ENCODE measurements at regions not wholly inside any gene's neighbourhood (a gene's known extent, or its start where the extent isn't known, plus 50 kb on each side); places are given as distances from the start of the nearest gene placed in this dataset.

DNA sequence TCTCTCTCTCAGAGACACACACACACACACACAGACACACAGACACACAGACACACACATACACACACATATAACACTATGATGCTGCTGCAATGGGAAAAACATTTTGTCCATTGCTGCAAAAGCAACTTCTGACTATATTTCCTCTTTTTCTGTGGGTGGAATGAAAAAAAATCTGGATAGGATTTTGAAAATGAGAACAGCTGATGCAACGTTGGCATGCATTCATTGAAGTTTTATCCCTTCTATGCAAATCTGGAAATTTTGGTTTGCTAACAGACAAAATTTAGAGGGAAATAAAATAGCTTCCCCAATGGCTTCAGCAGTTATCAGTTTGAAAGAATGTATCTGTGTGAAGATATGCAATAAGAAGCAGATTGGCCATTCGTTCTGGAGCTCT lies 763.4 kb upstream of the GRM7 start:
- ATAC-seq (no peak), DNase-seq (no peak)
- Mint-ChIP-seq H3K36me3 (no peaks in the 10 kb centered on the region), H3K27me3 (no peaks in the 10 kb centered on the region), H3K4me3 (no peak overlapping the region), H3K9me3 (peaks cover 0 to 31% (median 2%) of the 10 kb centered on the region in 9 donors), H3K4me1 (no peaks in the 10 kb centered on the region), H3K27ac (no peak overlapping the region)
- POLR2A ChIA-PET = no interaction called here

- DNase-seq (no peak), ATAC-seq (no peak)
- no peak overlapping the region for H3K4me3 Mint-ChIP-seq
- H3K36me3 Mint-ChIP-seq = no peaks in the 10 kb centered on the region
- H3K27ac Mint-ChIP-seq = no peak overlapping the region
- H3K9me3 Mint-ChIP-seq = peaks cover 0 to 31% (median 4%) of the 10 kb centered on the region in 9 donors
- H3K27me3 Mint-ChIP-seq = no peaks in the 10 kb centered on the region
- POLR2A ChIA-PET = no interaction called here
- no peaks in the 10 kb centered on the region for H3K4me1 Mint-ChIP-seq
Observed at GRCh38 chr3:6098516-6099157, 762.3 kb upstream of the GRM7 start.

- H3K9me3 Mint-ChIP-seq = peaks cover 0 to 31% (median 4%) of the 10 kb centered on the region in 9 donors
- POLR2A ChIA-PET = no interaction called here
- DNase-seq (no peak), ATAC-seq (no peak)
- H3K36me3 Mint-ChIP-seq = no peaks in the 10 kb centered on the region
- no peak overlapping the region for H3K27ac Mint-ChIP-seq
- no peaks in the 10 kb centered on the region for H3K4me1 Mint-ChIP-seq
- no peaks in the 10 kb centered on the region for H3K27me3 Mint-ChIP-seq
- H3K4me3 Mint-ChIP-seq = no peak overlapping the region
Observed at GRCh38 chr3:6099458-6100075, 761.3 kb upstream of the GRM7 start.

DNA sequence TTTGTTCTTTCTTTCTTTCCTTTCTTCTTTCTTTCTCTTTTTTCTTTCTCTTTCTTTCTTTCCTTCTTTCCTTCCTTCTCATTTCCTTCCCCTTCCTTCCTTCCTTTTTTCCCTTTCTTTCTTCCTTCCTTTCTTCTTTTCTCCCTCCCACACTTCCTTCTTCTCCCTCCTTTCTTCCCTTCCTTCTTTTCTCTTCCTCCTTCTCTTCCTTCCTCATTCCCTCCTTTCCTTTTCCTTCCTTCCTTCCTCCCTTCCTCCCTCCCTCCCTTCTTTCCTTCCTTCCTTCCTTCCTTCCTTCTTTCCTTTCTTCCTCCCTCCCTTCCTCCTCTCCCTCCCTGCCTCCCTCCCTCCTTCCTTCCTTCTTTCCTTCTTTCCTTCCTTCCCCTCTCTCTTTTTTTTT lies 755.7 kb upstream of the GRM7 start:
- Mint-ChIP-seq H3K9me3 (peaks cover 3 to 31% (median 11%) of the 10 kb centered on the region in 9 donors), H3K27ac (no peak overlapping the region), H3K27me3 (no peaks in the 10 kb centered on the region), H3K36me3 (no peaks in the 10 kb centered on the region), H3K4me1 (no peaks in the 10 kb centered on the region), H3K4me3 (no peak overlapping the region)
- ATAC-seq (no peak), DNase-seq (no peak)
- POLR2A ChIA-PET = no interaction called here

DNA sequence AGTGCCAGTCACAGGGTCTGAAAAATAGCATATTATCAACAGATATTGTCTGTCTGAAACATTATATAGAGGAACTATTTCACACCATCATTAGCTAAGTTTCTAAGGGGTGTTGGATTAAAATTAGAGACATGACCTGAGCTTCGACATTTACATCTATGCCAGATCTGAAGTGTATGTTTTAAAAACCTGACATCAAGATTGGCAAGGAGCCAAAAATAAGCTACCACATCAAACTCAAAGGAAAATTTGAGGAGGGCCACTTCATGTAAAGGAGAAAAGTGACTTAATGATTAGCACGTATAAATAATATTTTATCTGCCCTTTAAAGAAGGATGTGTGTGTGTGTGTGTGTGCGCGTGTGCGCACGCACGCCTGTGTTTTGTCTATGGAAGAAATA lies 752.0 kb upstream of the GRM7 start:
- Mint-ChIP-seq H3K4me3 (no peak overlapping the region), H3K9me3 (peaks cover 0 to 27% (median 7%) of the 10 kb centered on the region in 9 donors), H3K27ac (no peak overlapping the region), H3K36me3 (no peaks in the 10 kb centered on the region), H3K27me3 (peaks cover 0 to 3% (median 0%) of the 10 kb centered on the region in 5 donors), H3K4me1 (no peaks in the 10 kb centered on the region)
- ATAC-seq (no peak), DNase-seq (no peak)
- POLR2A ChIA-PET = no interaction called here

DNA sequence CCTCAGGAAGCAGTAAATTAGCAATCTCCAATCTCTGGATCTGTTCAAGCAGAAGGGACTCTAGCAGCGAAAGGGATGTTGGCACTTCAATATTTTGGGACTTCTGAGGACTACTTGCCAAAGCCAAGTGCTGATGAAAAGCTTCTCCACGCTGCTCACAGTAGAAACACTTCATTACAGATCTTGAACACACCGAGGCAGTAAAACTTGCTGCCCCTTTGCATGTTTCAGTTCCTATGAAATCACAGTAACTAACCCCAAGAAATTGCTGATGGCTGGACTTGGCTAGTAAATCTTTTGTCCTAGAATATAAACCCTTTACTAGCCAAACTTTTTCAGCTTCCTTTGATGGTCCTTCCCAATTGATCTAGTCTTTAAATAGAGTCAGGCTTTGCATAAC lies 750.5 kb upstream of the GRM7 start:
- DNase-seq (no peak), ATAC-seq (no peak)
- Mint-ChIP-seq H3K4me3 (no peak overlapping the region), H3K27ac (no peak overlapping the region), H3K27me3 (peaks cover 0 to 3% (median 0%) of the 10 kb centered on the region in 5 donors), H3K9me3 (peaks cover 0 to 20% (median 4%) of the 10 kb centered on the region in 9 donors), H3K36me3 (no peaks in the 10 kb centered on the region), H3K4me1 (no peaks in the 10 kb centered on the region)
- POLR2A ChIA-PET = no interaction called here

- H3K4me3 Mint-ChIP-seq = no peak overlapping the region
Observed at GRCh38 chr3:6112546-6112945, 748.4 kb upstream of the GRM7 start.

GRCh38 chr3:6113338-6113737 lies 747.6 kb upstream of the GRM7 start:
- no peak for DNase-seq
- Mint-ChIP-seq H3K27ac (no peak overlapping the region), H3K4me3 (no peak overlapping the region), H3K9me3 (peaks cover 0 to 13% (median 0%) of the 10 kb centered on the region in 9 donors), H3K27me3 (peaks cover 0 to 3% (median 0%) of the 10 kb centered on the region in 5 donors), H3K36me3 (no peaks in the 10 kb centered on the region), H3K4me1 (no peaks in the 10 kb centered on the region)
- ATAC-seq = no peak
- POLR2A ChIA-PET = no interaction called here

More at GRCh38 chr3:6112546-6112945, 748.4 kb upstream of the GRM7 start:
- POLR2A ChIA-PET = no interaction called here
- no peaks in the 10 kb centered on the region for H3K4me1 Mint-ChIP-seq
- ATAC-seq = no peak
- no peak overlapping the region for H3K27ac Mint-ChIP-seq
- DNase-seq = no peak
- no peaks in the 10 kb centered on the region for H3K36me3 Mint-ChIP-seq
- H3K9me3 Mint-ChIP-seq = peaks cover 0 to 16% (median 1%) of the 10 kb centered on the region in 9 donors
- peaks cover 0 to 3% (median 0%) of the 10 kb centered on the region in 5 donors for H3K27me3 Mint-ChIP-seq

GRCh38 chr3:6119367-6119766 lies 741.5 kb upstream of the GRM7 start:
- peaks cover 0 to 10% (median 0%) of the 10 kb centered on the region in 9 donors for H3K9me3 Mint-ChIP-seq
- ATAC-seq = no peak
- no peaks in the 10 kb centered on the region for H3K4me1 Mint-ChIP-seq
- DNase-seq = no peak
- POLR2A ChIA-PET = no interaction called here
- no peak overlapping the region for H3K4me3 Mint-ChIP-seq
- peaks cover 0 to 1% (median 0%) of the 10 kb centered on the region in 5 donors for H3K27me3 Mint-ChIP-seq
- no peaks in the 10 kb centered on the region for H3K36me3 Mint-ChIP-seq
- no peak overlapping the region for H3K27ac Mint-ChIP-seq

GRCh38 chr3:6120786-6121185 lies 740.1 kb upstream of the GRM7 start:
- Mint-ChIP-seq H3K27me3 (peaks cover 0 to 1% (median 0%) of the 10 kb centered on the region in 5 donors), H3K36me3 (no peaks in the 10 kb centered on the region), H3K9me3 (peaks cover 0 to 10% (median 4%) of the 10 kb centered on the region in 9 donors), H3K4me1 (no peaks in the 10 kb centered on the region), H3K27ac (no peak overlapping the region), H3K4me3 (no peak overlapping the region)
- ATAC-seq (no peak), DNase-seq (no peak)
- POLR2A ChIA-PET = no interaction called here

- POLR2A ChIA-PET = no interaction called here
- Mint-ChIP-seq H3K27ac (no peak overlapping the region), H3K4me1 (no peaks in the 10 kb centered on the region), H3K9me3 (peaks cover 0 to 19% (median 9%) of the 10 kb centered on the region in 9 donors), H3K36me3 (no peaks in the 10 kb centered on the region), H3K4me3 (no peak overlapping the region), H3K27me3 (peaks cover 0 to 1% (median 0%) of the 10 kb centered on the region in 5 donors)
- no peak for ATAC-seq
- DNase-seq = no peak
Observed at GRCh38 chr3:6124875-6125274, 736.0 kb upstream of the GRM7 start.

- H3K9me3 Mint-ChIP-seq = peaks cover 3 to 19% (median 10%) of the 10 kb centered on the region in 9 donors
Observed at GRCh38 chr3:6125520-6125919, 735.4 kb upstream of the GRM7 start.

GRCh38 chr3:6132684-6133432 lies 728.1 kb upstream of the GRM7 start:
- H3K4me3 Mint-ChIP-seq = no peak overlapping the region
- no peak for DNase-seq
- ATAC-seq = no peak
- H3K27me3 Mint-ChIP-seq = no peaks in the 10 kb centered on the region
- H3K9me3 Mint-ChIP-seq = peaks cover 5 to 19% (median 9%) of the 10 kb centered on the region in 9 donors
- H3K4me1 Mint-ChIP-seq = no peaks in the 10 kb centered on the region
- POLR2A ChIA-PET = no interaction called here
- no peak overlapping the region for H3K27ac Mint-ChIP-seq
- no peaks in the 10 kb centered on the region for H3K36me3 Mint-ChIP-seq

More at GRCh38 chr3:6125520-6125919, 735.4 kb upstream of the GRM7 start:
- H3K27ac Mint-ChIP-seq = no peak overlapping the region
- DNase-seq (no peak), ATAC-seq (no peak)
- no peaks in the 10 kb centered on the region for H3K36me3 Mint-ChIP-seq
- POLR2A ChIA-PET = no interaction called here
- no peak overlapping the region for H3K4me3 Mint-ChIP-seq
- no peaks in the 10 kb centered on the region for H3K4me1 Mint-ChIP-seq
- no peaks in the 10 kb centered on the region for H3K27me3 Mint-ChIP-seq

Data from naive thymus-derived CD8-positive, alpha-beta T cell (primary cell).